HPDE6-E6E7 (cell line): ENCODE measurements at regions not wholly inside any gene's neighbourhood (a gene's known extent, or its start where the extent isn't known, plus 50 kb on each side); places are given as distances from the start of the nearest gene placed in this dataset.
"Not testable (repeated sequence)": the region's sequence is repeated elsewhere in the genome, so short reads cannot be mapped to it uniquely, and the experiment has no call there.

ENCODE experiments used
- DNase-seq: peaks from one replicate; pipeline ENCODE4 v3.0.0; 2011; ENCODE audit warnings: missing footprints; ENCODE audit errors: extremely low spot score

DNA sequence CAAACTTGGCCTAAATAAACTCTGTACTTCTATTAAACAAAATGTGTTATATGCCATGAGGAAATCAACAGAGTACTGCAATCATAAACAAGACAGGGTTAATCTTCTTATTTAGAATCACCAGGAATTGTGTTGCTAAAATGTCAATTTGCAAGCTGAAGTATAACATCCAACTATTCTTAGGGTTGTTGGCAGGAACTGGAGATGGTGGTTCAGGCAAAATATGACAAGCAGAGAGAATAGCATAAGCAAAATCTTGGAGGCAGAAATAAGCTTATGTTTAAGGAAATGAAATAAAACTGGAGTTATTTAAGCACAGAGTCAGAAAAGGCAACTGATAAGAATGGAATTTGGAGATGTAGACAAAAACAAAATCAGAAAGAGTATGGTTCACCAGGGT, 463.8 kb upstream of the SLC8A1 start:
- no peak for DNase-seq

GRCh38 chr2:40935349-40935748, 483.5 kb upstream of the SLC8A1 start:
- DNase-seq, result no peak

DNA sequence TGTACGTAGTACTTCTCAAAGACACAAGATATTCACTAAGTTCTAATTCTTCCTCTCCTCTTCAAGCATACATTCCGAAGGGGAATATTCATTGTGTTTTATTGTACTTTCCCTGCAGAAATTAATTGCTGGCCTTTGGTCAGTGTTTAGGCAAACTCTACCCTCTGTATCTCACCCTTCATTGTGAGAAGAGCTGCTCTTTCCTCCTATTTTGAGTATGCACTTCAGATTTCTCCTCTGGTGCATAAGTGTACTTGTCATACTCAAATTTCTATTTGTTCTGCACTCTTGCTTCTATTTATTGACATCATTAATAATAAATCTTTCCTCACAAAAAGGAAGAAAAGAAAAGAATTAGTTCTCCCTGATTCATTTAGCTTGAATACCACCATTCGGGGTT, 485.4 kb upstream of the SLC8A1 start:
- no peak for DNase-seq

- DNase-seq, result no peak
Observed at GRCh38 chr2:40953341-40953740, 501.5 kb upstream of the SLC8A1 start.

GRCh38 chr2:40955042-40955441, 503.2 kb upstream of the SLC8A1 start:
- DNase-seq, result no peak

DNA sequence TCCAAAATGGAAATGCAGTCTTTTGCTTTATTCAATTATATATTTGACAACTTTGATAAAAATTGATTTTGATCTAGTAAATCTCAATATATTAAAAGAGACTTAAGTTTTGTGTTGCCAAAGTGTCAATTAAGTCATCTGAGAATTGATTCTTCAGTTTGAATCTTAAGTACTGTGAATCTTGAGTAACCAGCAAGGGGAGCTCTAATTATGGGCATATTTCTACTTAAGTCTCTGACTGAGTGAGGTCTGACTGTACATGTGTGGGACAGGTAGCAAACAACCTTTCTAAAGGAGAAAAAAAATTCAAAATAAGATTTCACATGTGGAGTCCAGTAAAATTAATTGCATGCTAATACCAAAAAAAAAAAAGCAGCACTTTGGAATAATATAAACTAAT, 503.7 kb upstream of the SLC8A1 start:
- no peak for DNase-seq

GRCh38 chr2:40957508-40957907, 505.6 kb upstream of the SLC8A1 start:
- DNase-seq, result no peak

DNA sequence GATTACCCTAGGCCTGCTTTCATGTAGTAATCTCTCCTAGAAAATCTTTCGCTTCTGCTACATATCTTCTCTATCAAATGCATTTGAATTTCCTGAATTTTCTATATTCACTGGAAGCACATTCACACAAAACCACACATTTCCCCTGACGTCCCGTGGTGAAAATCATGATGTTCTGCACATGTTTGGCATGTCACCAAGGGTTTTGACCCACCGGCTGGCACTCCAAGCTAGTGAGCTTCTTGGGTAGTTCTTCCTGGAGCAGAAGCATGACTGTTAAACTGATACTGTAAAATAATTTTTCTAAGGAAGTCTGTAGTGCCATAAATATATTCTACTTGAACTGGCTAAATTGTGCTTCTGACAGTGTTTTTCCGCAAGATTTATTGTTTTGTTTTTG, 510.1 kb upstream of the SLC8A1 start:
- DNase-seq, result no peak

- no peak for DNase-seq
Observed at GRCh38 chr2:40964509-40965250, 512.8 kb upstream of the SLC8A1 start.

DNA sequence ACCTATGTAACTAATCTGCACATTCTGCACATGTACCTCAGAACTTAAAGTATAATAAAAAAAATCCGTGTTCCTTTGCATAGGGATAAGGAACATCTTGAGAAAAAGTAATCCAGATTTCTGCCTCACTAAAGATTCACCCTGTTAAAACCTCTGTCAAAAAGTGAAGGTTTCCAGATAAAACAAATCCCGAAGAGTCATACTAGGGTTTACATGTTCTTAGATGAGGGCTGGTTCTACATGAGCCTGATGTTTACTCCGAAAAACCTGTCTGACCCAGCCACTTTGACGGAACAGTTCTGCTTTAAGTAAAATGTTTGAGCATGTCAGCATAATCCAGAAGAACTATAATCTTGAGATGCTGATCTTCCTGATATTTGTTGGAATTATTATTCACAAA, 515.6 kb upstream of the SLC8A1 start:
- DNase-seq, result no peak

DNA sequence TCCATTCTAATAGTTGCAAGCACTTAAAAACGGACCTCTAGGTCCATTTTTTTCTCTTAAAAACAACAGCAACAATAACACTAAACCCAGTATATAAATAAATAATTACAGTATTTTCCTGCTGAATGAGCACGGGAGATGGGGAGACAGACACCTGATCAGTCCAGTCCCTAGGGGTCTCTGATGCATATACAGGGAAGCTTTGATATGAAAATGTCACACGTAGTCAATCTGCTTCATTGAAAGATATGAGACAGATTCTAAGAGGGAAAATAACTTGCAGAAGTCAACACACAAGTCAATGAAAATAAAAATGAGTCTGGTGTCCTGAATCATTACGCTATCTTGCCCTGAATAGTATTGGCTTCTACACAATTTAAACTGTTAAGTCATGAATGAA, 523.3 kb upstream of the SLC8A1 start:
- DNase-seq, result no peak

- DNase-seq, result no peak
Observed at GRCh38 chr2:40997362-40997761, 545.5 kb upstream of the SLC8A1 start.

- DNase-seq, result no peak
Observed at GRCh38 chr2:41000374-41000773, 548.5 kb upstream of the SLC8A1 start.

DNA sequence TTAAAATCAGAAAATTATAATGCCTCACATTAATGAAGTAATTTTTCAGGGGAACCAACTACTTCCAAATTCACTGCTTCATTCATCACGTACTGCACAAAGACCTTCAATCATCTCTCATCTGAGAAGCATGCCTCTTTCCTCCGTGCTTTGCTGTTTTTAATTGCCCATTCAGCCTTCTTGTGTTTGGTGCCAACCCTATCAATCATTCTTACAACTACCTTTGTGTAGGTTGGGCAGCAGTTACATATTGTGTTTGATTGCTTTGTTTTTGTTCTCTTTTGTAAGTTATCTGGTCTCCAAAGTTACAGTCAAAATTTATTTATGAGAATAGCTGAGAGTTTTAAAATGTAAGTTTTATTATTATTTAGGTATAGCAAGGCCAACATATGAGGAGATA, 549.0 kb upstream of the SLC8A1 start:
- DNase-seq, result no peak

GRCh38 chr2:41004700-41005099, 552.8 kb upstream of the SLC8A1 start:
- DNase-seq, result no peak

GRCh38 chr2:41020358-41020757, 568.5 kb upstream of the SLC8A1 start:
- DNase-seq, result no peak

DNA sequence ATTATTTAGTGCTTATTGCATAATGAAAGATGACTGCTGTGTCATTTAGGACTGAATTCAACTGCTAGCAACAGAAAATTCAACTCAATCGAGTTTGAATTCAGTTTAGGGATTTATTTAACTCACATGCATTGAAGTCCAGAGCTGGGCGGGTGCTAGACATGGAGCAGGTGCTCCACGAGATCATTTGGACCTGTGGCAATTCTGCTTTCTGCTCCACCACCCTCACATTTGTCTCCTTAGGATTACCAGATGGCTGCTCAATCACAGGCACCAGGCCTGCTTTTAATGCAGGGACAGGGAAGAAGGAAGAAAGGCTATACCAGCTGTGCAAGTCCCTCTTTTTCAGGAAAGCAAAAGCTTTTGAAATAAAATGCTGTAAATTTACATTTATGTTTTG, 572.9 kb upstream of the SLC8A1 start:
- no peak for DNase-seq

DNA sequence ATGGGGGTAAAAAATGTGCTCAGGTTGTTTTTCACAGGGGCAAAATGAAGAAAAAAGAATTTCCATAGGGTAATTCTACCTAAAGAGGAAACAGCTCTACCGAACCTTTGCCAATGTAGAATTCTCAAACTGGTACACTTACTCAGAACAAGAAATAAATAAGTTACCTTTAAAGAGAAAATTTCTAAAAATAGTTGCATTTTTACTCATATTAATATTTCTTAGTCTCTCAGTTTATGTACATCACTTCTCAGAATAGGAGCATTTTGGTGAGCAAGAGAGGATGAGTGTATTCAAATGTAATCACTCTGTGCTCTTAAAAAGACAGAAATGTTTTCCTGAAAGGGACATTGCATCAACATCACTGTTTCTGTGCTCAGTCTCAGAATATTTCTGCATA, 574.7 kb upstream of the SLC8A1 start:
- no peak for DNase-seq

GRCh38 chr2:41027095-41027494, 575.2 kb upstream of the SLC8A1 start:
- no peak for DNase-seq

- no peak for DNase-seq
Observed at GRCh38 chr2:41031282-41031681, 579.4 kb upstream of the SLC8A1 start.

DNA sequence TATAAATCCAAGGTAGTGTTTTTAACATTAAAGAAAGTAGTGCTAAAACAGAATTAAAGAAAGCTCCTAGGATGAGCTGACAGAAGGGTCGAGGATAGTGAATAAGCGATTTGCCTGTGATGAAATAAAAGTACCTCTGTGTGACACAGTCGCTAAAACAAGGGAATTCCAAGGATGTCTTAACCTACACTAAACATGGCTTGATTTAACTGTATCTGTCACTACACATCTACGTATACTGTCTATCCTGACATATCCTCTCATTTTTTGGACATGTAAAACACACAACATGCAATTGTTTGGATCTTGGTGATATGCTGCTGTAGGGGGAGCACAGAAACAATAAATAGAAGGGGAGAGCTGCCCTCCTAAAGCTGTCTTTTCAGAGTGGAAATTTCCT, 580.8 kb upstream of the SLC8A1 start:
- no peak for DNase-seq

- DNase-seq, result no peak
Observed at GRCh38 chr2:41033127-41033526, 581.2 kb upstream of the SLC8A1 start.

GRCh38 chr2:41038408-41038807, 586.5 kb upstream of the SLC8A1 start:
- no peak for DNase-seq

DNA sequence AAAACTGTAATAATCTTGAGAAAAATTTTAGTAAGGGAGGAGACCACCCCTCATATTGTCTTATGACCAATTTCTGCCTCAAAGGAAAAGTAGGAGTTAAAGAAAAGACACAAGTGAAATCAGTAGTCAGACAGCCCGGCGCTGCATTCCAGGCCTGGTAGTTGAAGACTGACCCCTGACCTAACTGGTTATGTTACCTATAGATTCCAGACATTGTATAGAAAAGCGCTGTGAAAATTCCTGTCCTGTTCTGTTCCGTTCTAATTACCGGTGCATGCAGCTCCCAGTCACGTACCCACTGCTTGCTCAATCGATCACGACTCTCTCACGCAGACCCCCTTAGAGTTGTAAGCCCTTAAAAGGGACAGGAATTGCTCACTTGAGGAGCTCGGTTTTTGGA, 587.9 kb upstream of the SLC8A1 start:
- DNase-seq, result not testable (repeated sequence)
